ENCODE measurements at regions not wholly inside any gene's neighbourhood (a gene's known extent, or its start where the extent isn't known, plus 50 kb on each side); places are given as distances from the start of the nearest gene placed in this dataset.

DNA sequence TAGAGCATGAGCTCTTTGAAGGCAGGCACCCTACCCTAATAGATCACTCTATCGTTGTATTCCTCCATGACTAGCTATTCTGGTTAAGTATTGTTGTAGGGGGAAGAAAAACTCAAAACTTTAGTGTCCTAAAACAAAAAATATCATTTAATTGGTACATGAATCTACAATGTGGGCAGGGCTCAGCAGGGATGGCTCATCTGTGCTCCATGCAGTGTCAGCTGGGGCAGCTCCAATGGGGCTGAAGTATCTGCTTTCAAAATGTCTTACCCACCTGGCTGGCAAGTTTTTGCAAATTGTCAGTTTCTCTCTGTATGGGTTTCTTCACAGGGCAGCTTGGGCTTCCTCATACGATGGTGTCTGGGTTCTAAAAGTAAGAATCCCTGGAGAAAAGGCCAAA is 83.2 kb upstream of the ITGA6 start:
- no peak for TF ChIP-seq EZH2phosphoT487 (IDR thresholded peaks at IDR 0.05; ENCODE audit: borderline replicate concordance, low read depth)
- TF ChIP-seq EP300 (IDR thresholded peaks at IDR 0.05; ENCODE audit: borderline replicate concordance in 1 of 2, low read depth in 1 of 2, low read length in 1 of 2) = no peak
- TF ChIP-seq, protein P1, sequence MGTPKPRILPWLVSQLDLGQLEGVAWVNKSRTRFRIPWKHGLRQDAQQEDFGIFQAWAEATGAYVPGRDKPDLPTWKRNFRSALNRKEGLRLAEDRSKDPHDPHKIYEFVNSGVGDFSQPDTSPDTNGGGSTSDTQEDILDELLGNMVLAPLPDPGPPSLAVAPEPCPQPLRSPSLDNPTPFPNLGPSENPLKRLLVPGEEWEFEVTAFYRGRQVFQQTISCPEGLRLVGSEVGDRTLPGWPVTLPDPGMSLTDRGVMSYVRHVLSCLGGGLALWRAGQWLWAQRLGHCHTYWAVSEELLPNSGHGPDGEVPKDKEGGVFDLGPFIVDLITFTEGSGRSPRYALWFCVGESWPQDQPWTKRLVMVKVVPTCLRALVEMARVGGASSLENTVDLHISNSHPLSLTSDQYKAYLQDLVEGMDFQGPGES (IDR thresholded peaks at IDR 0.05; ENCODE audit: low read depth, low read length) = no peak
- TF ChIP-seq, protein P2, sequence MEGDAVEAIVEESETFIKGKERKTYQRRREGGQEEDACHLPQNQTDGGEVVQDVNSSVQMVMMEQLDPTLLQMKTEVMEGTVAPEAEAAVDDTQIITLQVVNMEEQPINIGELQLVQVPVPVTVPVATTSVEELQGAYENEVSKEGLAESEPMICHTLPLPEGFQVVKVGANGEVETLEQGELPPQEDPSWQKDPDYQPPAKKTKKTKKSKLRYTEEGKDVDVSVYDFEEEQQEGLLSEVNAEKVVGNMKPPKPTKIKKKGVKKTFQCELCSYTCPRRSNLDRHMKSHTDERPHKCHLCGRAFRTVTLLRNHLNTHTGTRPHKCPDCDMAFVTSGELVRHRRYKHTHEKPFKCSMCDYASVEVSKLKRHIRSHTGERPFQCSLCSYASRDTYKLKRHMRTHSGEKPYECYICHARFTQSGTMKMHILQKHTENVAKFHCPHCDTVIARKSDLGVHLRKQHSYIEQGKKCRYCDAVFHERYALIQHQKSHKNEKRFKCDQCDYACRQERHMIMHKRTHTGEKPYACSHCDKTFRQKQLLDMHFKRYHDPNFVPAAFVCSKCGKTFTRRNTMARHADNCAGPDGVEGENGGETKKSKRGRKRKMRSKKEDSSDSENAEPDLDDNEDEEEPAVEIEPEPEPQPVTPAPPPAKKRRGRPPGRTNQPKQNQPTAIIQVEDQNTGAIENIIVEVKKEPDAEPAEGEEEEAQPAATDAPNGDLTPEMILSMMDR (IDR thresholded peaks at IDR 0.05) = no peak
- TF ChIP-seq TEAD4 (IDR thresholded peaks at IDR 0.05; ENCODE audit: borderline replicate concordance, insufficient read depth) = no peak
